Osteocyte (in vitro differentiated cells): ENCODE measurements at regions not wholly inside any gene's neighbourhood (a gene's known extent, or its start where the extent isn't known, plus 50 kb on each side); places are given as distances from the start of the nearest gene placed in this dataset.
"Not testable (repeated sequence)": the region's sequence is repeated elsewhere in the genome, so short reads cannot be mapped to it uniquely, and the experiment has no call there.

Experiments used
- DNase-seq: peaks from one replicate; pipeline ENCODE4 v3.0.0; 2021; ENCODE audit warnings: mixed read lengths; ENCODE audit not compliant: unreplicated experiment; ENCODE audit errors: extremely low spot score
- H3K27ac Mint-ChIP-seq: one replicate; pipeline ENCODE4 v1.8.0; 2021; ENCODE audit warnings: mild to moderate bottlenecking, mixed read lengths; ENCODE audit not compliant: unreplicated experiment
- H3K27me3 Mint-ChIP-seq: one replicate; pipeline ENCODE4 v1.8.0; 2021; ENCODE audit warnings: mixed read lengths; ENCODE audit not compliant: unreplicated experiment
- H3K36me3 Mint-ChIP-seq: one replicate; pipeline ENCODE4 v1.8.0; 2021; ENCODE audit warnings: mixed read lengths; ENCODE audit not compliant: unreplicated experiment
- H3K4me1 Mint-ChIP-seq: one replicate; pipeline ENCODE4 v1.8.0; 2021; ENCODE audit warnings: mixed read lengths; ENCODE audit not compliant: unreplicated experiment
- H3K4me3 Mint-ChIP-seq: one replicate; pipeline ENCODE4 v1.8.0; 2021; ENCODE audit warnings: mild to moderate bottlenecking, moderate library complexity, mixed read lengths; ENCODE audit not compliant: unreplicated experiment
- H3K9me3 Mint-ChIP-seq: one replicate; pipeline ENCODE4 v1.8.0; 2021; ENCODE audit warnings: mixed read lengths; ENCODE audit not compliant: unreplicated experiment
- TF ChIP-seq, protein P1 (sequence below): fragments of 200-600 bp; sonication (generic); IDR thresholded peaks from 2 replicates; pipeline ENCODE4 v1.5.0; 2021; ENCODE audit warnings: antibody characterized with exemption, mild to moderate bottlenecking, moderate library complexity

DNA sequence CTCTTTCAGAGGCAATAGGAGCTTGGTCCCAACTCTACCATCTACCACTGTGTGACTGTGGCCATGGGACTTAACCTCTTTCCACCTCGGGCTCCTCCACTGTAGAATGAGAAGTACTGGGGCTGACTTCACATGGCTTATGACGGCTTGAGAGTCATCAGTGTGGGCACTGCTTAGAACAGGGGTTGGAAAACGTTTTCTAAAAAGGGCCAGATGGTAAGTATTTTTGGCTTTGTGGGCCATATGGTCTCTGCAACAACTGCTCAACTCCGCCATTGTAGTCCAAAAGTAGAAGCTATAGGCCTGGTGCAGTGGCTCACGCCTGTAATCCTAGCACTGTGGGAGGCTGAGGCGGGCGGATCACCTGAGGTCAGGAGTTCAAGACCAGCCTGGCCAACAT lies 69.2 kb upstream of the LTA4H start:
- Mint-ChIP-seq H3K27me3 (no peaks in the 10 kb centered on the region), H3K9me3 (no peaks in the 10 kb centered on the region), H3K27ac (no peak overlapping the region), H3K4me3 (no peak overlapping the region), H3K4me1 (peaks cover 3% of the 10 kb centered on the region), H3K36me3 (no peaks in the 10 kb centered on the region)
- DNase-seq: no peak
- TF ChIP-seq, protein P1, sequence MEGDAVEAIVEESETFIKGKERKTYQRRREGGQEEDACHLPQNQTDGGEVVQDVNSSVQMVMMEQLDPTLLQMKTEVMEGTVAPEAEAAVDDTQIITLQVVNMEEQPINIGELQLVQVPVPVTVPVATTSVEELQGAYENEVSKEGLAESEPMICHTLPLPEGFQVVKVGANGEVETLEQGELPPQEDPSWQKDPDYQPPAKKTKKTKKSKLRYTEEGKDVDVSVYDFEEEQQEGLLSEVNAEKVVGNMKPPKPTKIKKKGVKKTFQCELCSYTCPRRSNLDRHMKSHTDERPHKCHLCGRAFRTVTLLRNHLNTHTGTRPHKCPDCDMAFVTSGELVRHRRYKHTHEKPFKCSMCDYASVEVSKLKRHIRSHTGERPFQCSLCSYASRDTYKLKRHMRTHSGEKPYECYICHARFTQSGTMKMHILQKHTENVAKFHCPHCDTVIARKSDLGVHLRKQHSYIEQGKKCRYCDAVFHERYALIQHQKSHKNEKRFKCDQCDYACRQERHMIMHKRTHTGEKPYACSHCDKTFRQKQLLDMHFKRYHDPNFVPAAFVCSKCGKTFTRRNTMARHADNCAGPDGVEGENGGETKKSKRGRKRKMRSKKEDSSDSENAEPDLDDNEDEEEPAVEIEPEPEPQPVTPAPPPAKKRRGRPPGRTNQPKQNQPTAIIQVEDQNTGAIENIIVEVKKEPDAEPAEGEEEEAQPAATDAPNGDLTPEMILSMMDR: no peak

DNA sequence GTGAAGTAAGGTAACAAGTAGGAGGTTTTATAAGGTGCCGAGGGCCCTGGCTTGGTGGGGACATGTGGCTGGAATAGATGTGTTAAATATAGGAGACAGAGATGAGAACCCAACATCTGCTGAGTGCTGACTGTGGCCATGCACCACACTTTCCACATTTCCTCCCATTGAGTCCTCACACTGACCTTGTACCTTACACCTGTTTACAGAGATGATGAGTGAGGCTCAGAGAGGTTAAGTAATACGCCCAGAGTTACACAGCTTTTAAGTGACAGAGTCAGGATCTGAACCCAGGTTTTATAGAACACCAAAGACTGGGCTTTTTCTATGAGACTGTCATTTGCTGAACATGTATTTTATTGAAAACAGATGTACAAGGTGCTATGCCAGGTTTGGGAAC lies 70.8 kb upstream of the LTA4H start:
- Mint-ChIP-seq H3K4me1 (peaks cover 3% of the 10 kb centered on the region), H3K4me3 (no peak overlapping the region), H3K36me3 (no peaks in the 10 kb centered on the region), H3K27ac (no peak overlapping the region), H3K9me3 (no peaks in the 10 kb centered on the region), H3K27me3 (peaks cover 2% of the 10 kb centered on the region)
- TF ChIP-seq, protein P1: no peak
- no peak for DNase-seq

DNA sequence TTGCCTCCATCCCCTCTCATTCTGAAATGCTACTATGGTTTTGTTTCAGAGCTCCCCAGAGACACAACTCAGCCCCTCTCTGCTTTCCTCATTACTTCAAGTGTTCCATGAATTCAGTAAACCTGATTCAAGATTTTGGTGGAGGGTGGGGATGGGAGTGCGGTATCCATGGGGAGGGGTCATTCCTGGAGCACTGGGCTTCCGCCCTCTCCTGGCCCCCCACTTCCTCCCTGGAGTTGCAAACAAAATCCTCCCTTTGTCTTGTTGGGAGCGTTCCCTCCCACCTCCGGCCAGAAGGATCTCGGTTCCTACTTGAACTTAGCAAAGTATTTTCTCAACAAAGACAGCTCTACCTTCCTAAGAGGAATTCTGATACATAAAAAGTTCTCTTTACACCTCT lies 71.8 kb upstream of the LTA4H start:
- Mint-ChIP-seq H3K9me3 (no peaks in the 10 kb centered on the region), H3K27ac (no peak overlapping the region), H3K4me1 (peaks cover 3% of the 10 kb centered on the region), H3K4me3 (no peak overlapping the region), H3K27me3 (peaks cover 5% of the 10 kb centered on the region), H3K36me3 (no peaks in the 10 kb centered on the region)
- no peak for DNase-seq
- TF ChIP-seq, protein P1: no peak

DNA sequence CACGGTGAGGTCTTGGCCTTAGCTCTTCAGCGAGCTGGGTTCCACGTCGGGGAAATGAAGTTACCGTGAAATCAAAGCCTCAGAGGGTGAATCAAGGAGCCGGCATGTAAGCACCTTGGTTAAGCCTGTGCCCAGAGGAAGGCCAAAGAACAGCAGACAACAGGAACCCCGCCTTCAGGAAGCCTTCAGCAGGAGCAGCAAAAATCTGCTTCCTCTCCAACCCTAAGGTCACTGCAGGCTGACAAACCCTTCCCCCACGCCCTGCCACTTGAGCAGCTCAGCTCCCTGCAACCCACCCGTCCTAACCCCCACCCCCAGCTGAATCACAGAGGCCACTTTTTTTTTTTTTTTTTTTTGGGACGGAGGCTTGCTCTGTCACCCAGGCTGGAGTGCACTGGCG lies 72.9 kb upstream of the LTA4H start:
- H3K4me3 Mint-ChIP-seq: no peak overlapping the region
- peaks cover 3% of the 10 kb centered on the region for H3K4me1 Mint-ChIP-seq
- no peaks in the 10 kb centered on the region for H3K36me3 Mint-ChIP-seq
- TF ChIP-seq, protein P1: no peak
- no peaks in the 10 kb centered on the region for H3K9me3 Mint-ChIP-seq
- no peak overlapping the region for H3K27ac Mint-ChIP-seq
- DNase-seq: no peak
- H3K27me3 Mint-ChIP-seq: peaks cover 11% of the 10 kb centered on the region

DNA sequence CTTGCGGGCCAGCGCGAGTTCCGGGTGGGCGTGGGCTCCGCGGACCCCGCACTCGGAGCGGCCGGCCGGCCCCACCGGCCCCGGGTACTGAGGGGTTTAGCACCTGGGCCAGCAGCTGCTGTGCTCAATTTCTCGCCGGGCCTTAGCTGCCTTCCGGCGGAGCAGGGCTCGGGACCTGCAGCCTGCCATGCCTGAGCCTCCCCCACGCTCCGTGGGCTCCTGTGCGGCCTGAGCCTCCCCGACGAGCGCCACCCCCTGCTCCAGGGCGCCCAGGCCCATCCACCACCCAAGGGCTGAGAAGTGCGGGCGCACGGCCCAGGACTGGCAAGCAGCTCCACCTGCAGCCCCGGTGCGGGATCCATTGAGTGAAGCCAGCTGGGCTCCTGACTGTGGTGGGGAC lies 73.6 kb upstream of the LTA4H start:
- not testable (repeated sequence) for H3K4me1 Mint-ChIP-seq, H3K9me3 Mint-ChIP-seq

DNA sequence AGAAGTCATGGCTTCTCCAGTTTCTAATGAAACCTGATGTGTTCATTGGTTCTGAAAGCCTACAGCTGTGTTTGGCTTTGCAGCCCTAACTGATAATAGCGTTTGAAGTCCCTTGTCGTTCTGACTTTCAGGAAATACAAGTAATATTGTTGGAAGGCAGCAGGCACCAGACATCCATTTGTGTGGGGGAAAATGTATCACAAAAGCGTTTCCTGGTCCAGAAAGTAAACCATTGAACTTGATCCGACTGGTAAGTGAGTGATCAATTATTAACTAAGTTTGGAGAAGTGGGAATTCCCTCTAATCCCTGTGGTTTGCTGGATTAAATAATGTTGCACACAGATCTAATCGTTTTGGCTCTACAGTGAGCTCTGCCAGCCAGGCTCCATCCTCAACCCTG lies 77.3 kb upstream of the LTA4H start:
- Mint-ChIP-seq H3K9me3 (no peaks in the 10 kb centered on the region), H3K4me3 (no peak overlapping the region), H3K4me1 (peaks cover 3% of the 10 kb centered on the region), H3K27ac (no peak overlapping the region), H3K36me3 (no peaks in the 10 kb centered on the region), H3K27me3 (peaks cover 14% of the 10 kb centered on the region)
- TF ChIP-seq, protein P1: no peak
- DNase-seq: no peak

More for the DNA sequence above, 73.6 kb upstream of the LTA4H start:
- DNase-seq, H3K4me3 Mint-ChIP-seq, H3K36me3 Mint-ChIP-seq, H3K27ac Mint-ChIP-seq: not testable (repeated sequence)
- peaks cover 14% of the 10 kb centered on the region for H3K27me3 Mint-ChIP-seq
